Effector memory CD8-positive, alpha-beta T cell (primary cell): ENCODE measurements at regions not wholly inside any gene's neighbourhood (a gene's known extent, or its start where the extent isn't known, plus 50 kb on each side); places are given as distances from the start of the nearest gene placed in this dataset.
"Not testable (repeated sequence)": the region's sequence is repeated elsewhere in the genome, so short reads cannot be mapped to it uniquely, and the experiment has no call there.

ENCODE experiments used
- ATAC-seq: fragments of 150-1000 bp; cut with Tn5 transposase; replicated peaks from 2 replicates; pipeline ENCODE4 v1.10.0; 2021; ENCODE audit warnings: mild to moderate bottlenecking, moderate library complexity
- DNase-seq, 3 experiments: peaks; one replicate each; pipeline ENCODE4 v3.0.0; 2021
- H3K27ac Mint-ChIP-seq, 2 donors: one replicate each; pipeline ENCODE4 v1.8.0; 2022; ENCODE audit warnings: mild to moderate bottlenecking in 2 of 2, mixed read lengths in 2 of 2, moderate library complexity in 2 of 2
- H3K27me3 Mint-ChIP-seq, 2 donors: one replicate each; pipeline ENCODE4 v1.8.0; 2022; ENCODE audit warnings: mixed read lengths in 2 of 2
- H3K36me3 Mint-ChIP-seq: one replicate; pipeline ENCODE4 v1.8.0; 2022; ENCODE audit warnings: mild to moderate bottlenecking, moderate library complexity, mixed read lengths; ENCODE audit not compliant: insufficient read depth
- H3K4me1 Mint-ChIP-seq, 2 donors: one replicate each; pipeline ENCODE4 v1.8.0; 2022; ENCODE audit warnings: low read depth in 2 of 2, mixed read lengths in 2 of 2
- H3K4me3 Mint-ChIP-seq, 2 donors: one replicate each; pipeline ENCODE4 v1.8.0; 2022; ENCODE audit warnings: mild to moderate bottlenecking in 2 of 2, mixed read lengths in 2 of 2, moderate library complexity in 2 of 2
- H3K9me3 Mint-ChIP-seq, 2 donors: one replicate each; pipeline ENCODE4 v1.8.0; 2022; ENCODE audit warnings: mixed read lengths in 2 of 2

- Mint-ChIP-seq H3K4me1 (no peaks in the 10 kb centered on the region), H3K36me3 (no peaks in the 10 kb centered on the region), H3K4me3 (no peak overlapping the region), H3K27ac (no peak overlapping the region), H3K9me3 (peaks cover 4 to 8% of the 10 kb centered on the region in 2 donors), H3K27me3 (no peaks in the 10 kb centered on the region)
- DNase-seq (no peak), ATAC-seq (no peak)
Measured at GRCh38 chr4:188941524-188942119, 802.4 kb downstream of the TRIML1 start.

- no peaks in the 10 kb centered on the region for H3K4me1 Mint-ChIP-seq
- H3K36me3 Mint-ChIP-seq, result no peaks in the 10 kb centered on the region
- H3K4me3 Mint-ChIP-seq, result no peak overlapping the region
- H3K9me3 Mint-ChIP-seq, result peaks cover 5 to 8% of the 10 kb centered on the region in 2 donors
- ATAC-seq, result no peak
- no peak overlapping the region for H3K27ac Mint-ChIP-seq
- H3K27me3 Mint-ChIP-seq, result no peaks in the 10 kb centered on the region
- no peak for DNase-seq
Measured at GRCh38 chr4:188942606-188943005, 803.4 kb downstream of the TRIML1 start.

- Mint-ChIP-seq H3K4me1 (no peaks in the 10 kb centered on the region), H3K27me3 (no peaks in the 10 kb centered on the region), H3K36me3 (no peaks in the 10 kb centered on the region), H3K9me3 (peaks cover 10 to 14% of the 10 kb centered on the region in 2 donors), H3K4me3 (no peak overlapping the region), H3K27ac (no peak overlapping the region)
- ATAC-seq (no peak), DNase-seq (no peak)
Measured at GRCh38 chr4:188949596-188949995, 810.4 kb downstream of the TRIML1 start.

GRCh38 chr4:188955066-188955465, 815.8 kb downstream of the TRIML1 start:
- ATAC-seq, result no peak
- no peaks in the 10 kb centered on the region for H3K36me3 Mint-ChIP-seq
- no peaks in the 10 kb centered on the region for H3K4me1 Mint-ChIP-seq
- peaks cover 13 to 19% of the 10 kb centered on the region in 2 donors for H3K9me3 Mint-ChIP-seq
- no peak overlapping the region for H3K4me3 Mint-ChIP-seq
- no peak for DNase-seq
- no peaks in the 10 kb centered on the region for H3K27me3 Mint-ChIP-seq
- H3K27ac Mint-ChIP-seq, result no peak overlapping the region

- H3K27me3 Mint-ChIP-seq, result no peaks in the 10 kb centered on the region
- ATAC-seq (no peak), DNase-seq (no peak)
- no peak overlapping the region for H3K4me3 Mint-ChIP-seq
- H3K4me1 Mint-ChIP-seq, result no peaks in the 10 kb centered on the region
- no peaks in the 10 kb centered on the region for H3K36me3 Mint-ChIP-seq
- H3K9me3 Mint-ChIP-seq, result peaks cover 13 to 19% of the 10 kb centered on the region in 2 donors
- no peak overlapping the region for H3K27ac Mint-ChIP-seq
Measured at GRCh38 chr4:188956566-188956965, 817.3 kb downstream of the TRIML1 start.

GRCh38 chr4:188958346-188958745, 819.1 kb downstream of the TRIML1 start:
- no peak overlapping the region for H3K4me3 Mint-ChIP-seq
- no peaks in the 10 kb centered on the region for H3K4me1 Mint-ChIP-seq
- H3K27ac Mint-ChIP-seq, result no peak overlapping the region
- H3K36me3 Mint-ChIP-seq, result no peaks in the 10 kb centered on the region
- no peaks in the 10 kb centered on the region for H3K27me3 Mint-ChIP-seq
- peaks cover 13 to 19% of the 10 kb centered on the region in 2 donors for H3K9me3 Mint-ChIP-seq
- no peak for DNase-seq
- ATAC-seq, result no peak

GRCh38 chr4:188959424-188959823, 820.2 kb downstream of the TRIML1 start:
- H3K27ac Mint-ChIP-seq, result no peak overlapping the region
- H3K27me3 Mint-ChIP-seq, result no peaks in the 10 kb centered on the region
- peaks cover 9 to 19% of the 10 kb centered on the region in 2 donors for H3K9me3 Mint-ChIP-seq
- H3K4me1 Mint-ChIP-seq, result no peaks in the 10 kb centered on the region
- ATAC-seq (no peak), DNase-seq (no peak)
- no peaks in the 10 kb centered on the region for H3K36me3 Mint-ChIP-seq
- H3K4me3 Mint-ChIP-seq, result no peak overlapping the region

GRCh38 chr4:188960411-188961093, 821.3 kb downstream of the TRIML1 start:
- Mint-ChIP-seq H3K36me3 (no peaks in the 10 kb centered on the region), H3K9me3 (peaks cover 8 to 26% of the 10 kb centered on the region in 2 donors)
- no peak for DNase-seq

GRCh38 chr4:188971125-188971524, 831.9 kb downstream of the TRIML1 start:
- no peak overlapping the region for H3K4me3 Mint-ChIP-seq
- no peaks in the 10 kb centered on the region for H3K4me1 Mint-ChIP-seq
- no peak overlapping the region for H3K27ac Mint-ChIP-seq
- H3K36me3 Mint-ChIP-seq, result no peaks in the 10 kb centered on the region
- ATAC-seq, result no peak
- peaks cover 7 to 8% of the 10 kb centered on the region in 2 donors for H3K9me3 Mint-ChIP-seq
- DNase-seq, result no peak
- no peaks in the 10 kb centered on the region for H3K27me3 Mint-ChIP-seq

More at GRCh38 chr4:188960411-188961093, 821.3 kb downstream of the TRIML1 start:
- H3K4me3 Mint-ChIP-seq, result no peak overlapping the region
- ATAC-seq, result no peak
- no peaks in the 10 kb centered on the region for H3K27me3 Mint-ChIP-seq
- H3K4me1 Mint-ChIP-seq, result no peaks in the 10 kb centered on the region
- H3K27ac Mint-ChIP-seq, result no peak overlapping the region

GRCh38 chr4:188975271-188975670, 836.0 kb downstream of the TRIML1 start:
- DNase-seq, result no peak
- Mint-ChIP-seq H3K4me3 (no peak overlapping the region), H3K27me3 (no peaks in the 10 kb centered on the region), H3K36me3 (no peaks in the 10 kb centered on the region), H3K27ac (no peak overlapping the region), H3K9me3 (peaks cover 7% of the 10 kb centered on the region in 2 donors), H3K4me1 (no peaks in the 10 kb centered on the region)
- ATAC-seq, result no peak

- peaks cover 7 to 10% of the 10 kb centered on the region in 2 donors for H3K9me3 Mint-ChIP-seq
- DNase-seq (no peak), ATAC-seq (no peak)
Measured at GRCh38 chr4:188976644-188977115, 837.4 kb downstream of the TRIML1 start.

GRCh38 chr4:188977232-188977631, 838.0 kb downstream of the TRIML1 start:
- not testable (repeated sequence) for H3K4me3 Mint-ChIP-seq, H3K36me3 Mint-ChIP-seq, DNase-seq, H3K27me3 Mint-ChIP-seq, H3K9me3 Mint-ChIP-seq, H3K4me1 Mint-ChIP-seq, H3K27ac Mint-ChIP-seq, ATAC-seq

More at GRCh38 chr4:188976644-188977115, 837.4 kb downstream of the TRIML1 start:
- Mint-ChIP-seq H3K27ac (no peak overlapping the region), H3K36me3 (no peaks in the 10 kb centered on the region), H3K27me3 (no peaks in the 10 kb centered on the region), H3K4me1 (no peaks in the 10 kb centered on the region), H3K4me3 (no peak overlapping the region)

GRCh38 chr4:188984518-188984917, 845.3 kb downstream of the TRIML1 start:
- ATAC-seq (no peak), DNase-seq (no peak)
- Mint-ChIP-seq H3K4me1 (no peaks in the 10 kb centered on the region), H3K9me3 (peaks cover 0 to 5% of the 10 kb centered on the region in 2 donors), H3K27me3 (no peaks in the 10 kb centered on the region), H3K27ac (no peak overlapping the region), H3K4me3 (no peak overlapping the region), H3K36me3 (no peaks in the 10 kb centered on the region)

GRCh38 chr4:188986271-188986689, 847.0 kb downstream of the TRIML1 start:
- no peak for DNase-seq
- H3K4me1 Mint-ChIP-seq, result no peaks in the 10 kb centered on the region
- no peaks in the 10 kb centered on the region for H3K27me3 Mint-ChIP-seq
- peaks cover 0 to 2% of the 10 kb centered on the region in 2 donors for H3K9me3 Mint-ChIP-seq
- ATAC-seq, result no peak
- H3K36me3 Mint-ChIP-seq, result no peaks in the 10 kb centered on the region
- H3K4me3 Mint-ChIP-seq, result no peak overlapping the region
- H3K27ac Mint-ChIP-seq, result no peak overlapping the region
